ENCODE measurements at regions not wholly inside any gene's neighbourhood (a gene's known extent, or its start where the extent isn't known, plus 50 kb on each side); places are given as distances from the start of the nearest gene placed in this dataset.

DNA sequence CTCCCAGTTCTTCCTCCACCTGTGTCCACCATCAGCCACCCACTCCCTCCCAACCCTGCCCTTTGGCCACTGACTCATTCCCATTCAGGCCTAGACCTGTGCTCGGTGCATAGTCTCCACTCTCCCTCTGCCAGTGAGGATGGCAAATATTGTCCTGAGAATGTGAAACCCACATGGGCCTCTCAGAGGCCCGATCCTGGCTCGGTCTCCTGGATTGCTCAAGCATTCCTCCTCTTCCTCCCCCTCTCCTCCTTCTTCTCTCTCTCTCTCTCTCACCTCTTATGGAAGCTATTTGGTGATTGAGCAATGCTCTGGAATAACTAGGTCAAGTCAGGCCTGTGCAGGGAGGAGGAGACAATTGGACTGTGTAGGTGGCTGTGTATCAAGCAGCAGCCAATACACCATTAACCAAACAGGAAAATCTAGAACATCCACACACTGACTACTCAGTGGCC lies 99.9 kb downstream of the KLF4 start:
- Histone ChIP-seq H3K9ac (ENCODE audit: control insufficient read depth, insufficient read depth, low read length) (no peak overlapping the region), H3K36me3 (ENCODE audit: control insufficient read depth in 2 of 2, insufficient read depth in 2 of 2, low read length in 1 of 2) (no peaks in the 10 kb centered on the region), H3K4me2 (ENCODE audit: control insufficient read depth, insufficient read depth) (no peak overlapping the region), H2AFZ (ENCODE audit: control insufficient read depth, low read depth, low read length) (no peak overlapping the region), H3K27ac (ENCODE audit: control insufficient read depth, insufficient read depth) (no peak overlapping the region), H3K4me3 (no peak overlapping the region), H3K27me3 (replicated peaks in 1 of 2; ENCODE audit: control insufficient read depth in 2 of 2, insufficient read depth in 2 of 2, low read length in 1 of 2) (peaks cover 0 to 6% of the 10 kb centered on the region in 2 experiments; a peak in 2 of 4 replicates), H3K4me1 (ENCODE audit: control insufficient read depth, insufficient read depth, low read length) (no peaks in the 10 kb centered on the region), H3K9me3 (replicated peaks; ENCODE audit: control insufficient read depth, insufficient read depth, low read length) (no peaks in the 10 kb centered on the region), H3K79me2 (ENCODE audit: control insufficient read depth, insufficient read depth, low read length) (no peaks in the 10 kb centered on the region), H4K20me1 (ENCODE audit: control insufficient read depth, insufficient read depth) (no peaks in the 10 kb centered on the region)
- CTCF ChIA-PET = no interaction called here
- ATAC-seq (no peak), DNase-seq (ENCODE audit: low read depth, low spot score) (no peak), FAIRE-seq (no peak)
- in situ Hi-C loops (cut with MboI) (loop anchor here (10.0 kb wide), 1 partner anchor 75 kb away; no protein-coding TSS in a partner anchor), intact Hi-C loops (cut with micrococcal nuclease; ENCODE audit: unreplicated experiment) (no loop called here)
- 5% methylated on average over 3 of the region's 3 CpGs for WGBS (ENCODE audit: insufficient coverage, insufficient replicate concordance, low lambda C conversion rate, missing lambda C conversion rate)
- POLR2A ChIA-PET = no interaction called here
- SMC1A ChIA-PET (ENCODE audit: uncharacterized antibody, unreplicated experiment) = no interaction called here
- TF ChIP-seq, protein P1, sequence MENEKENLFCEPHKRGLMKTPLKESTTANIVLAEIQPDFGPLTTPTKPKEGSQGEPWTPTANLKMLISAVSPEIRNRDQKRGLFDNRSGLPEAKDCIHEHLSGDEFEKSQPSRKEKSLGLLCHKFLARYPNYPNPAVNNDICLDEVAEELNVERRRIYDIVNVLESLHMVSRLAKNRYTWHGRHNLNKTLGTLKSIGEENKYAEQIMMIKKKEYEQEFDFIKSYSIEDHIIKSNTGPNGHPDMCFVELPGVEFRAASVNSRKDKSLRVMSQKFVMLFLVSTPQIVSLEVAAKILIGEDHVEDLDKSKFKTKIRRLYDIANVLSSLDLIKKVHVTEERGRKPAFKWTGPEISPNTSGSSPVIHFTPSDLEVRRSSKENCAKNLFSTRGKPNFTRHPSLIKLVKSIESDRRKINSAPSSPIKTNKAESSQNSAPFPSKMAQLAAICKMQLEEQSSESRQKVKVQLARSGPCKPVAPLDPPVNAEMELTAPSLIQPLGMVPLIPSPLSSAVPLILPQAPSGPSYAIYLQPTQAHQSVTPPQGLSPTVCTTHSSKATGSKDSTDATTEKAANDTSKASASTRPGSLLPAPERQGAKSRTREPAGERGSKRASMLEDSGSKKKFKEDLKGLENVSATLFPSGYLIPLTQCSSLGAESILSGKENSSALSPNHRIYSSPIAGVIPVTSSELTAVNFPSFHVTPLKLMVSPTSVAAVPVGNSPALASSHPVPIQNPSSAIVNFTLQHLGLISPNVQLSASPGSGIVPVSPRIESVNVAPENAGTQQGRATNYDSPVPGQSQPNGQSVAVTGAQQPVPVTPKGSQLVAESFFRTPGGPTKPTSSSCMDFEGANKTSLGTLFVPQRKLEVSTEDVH (IDR thresholded peaks at IDR 0.05; ENCODE audit: low read depth, partially characterized antibody) = no peak
- TF ChIP-seq EP300 (IDR thresholded peaks at IDR 0.05; ENCODE audit: borderline replicate concordance in 1 of 2, control insufficient read depth in 1 of 2, low read depth in 2 of 2, low read length in 2 of 2) (no peak), NBN (IDR thresholded peaks at IDR 0.05) (no peak), LARP7 (IDR thresholded peaks at IDR 0.05) (no peak), NFIC (IDR thresholded peaks at IDR 0.05; ENCODE audit: low read depth, low read length) (no peak), ZNF207 (IDR thresholded peaks at IDR 0.05; ENCODE audit: borderline replicate concordance) (no peak)
- TF ChIP-seq, protein P2, sequence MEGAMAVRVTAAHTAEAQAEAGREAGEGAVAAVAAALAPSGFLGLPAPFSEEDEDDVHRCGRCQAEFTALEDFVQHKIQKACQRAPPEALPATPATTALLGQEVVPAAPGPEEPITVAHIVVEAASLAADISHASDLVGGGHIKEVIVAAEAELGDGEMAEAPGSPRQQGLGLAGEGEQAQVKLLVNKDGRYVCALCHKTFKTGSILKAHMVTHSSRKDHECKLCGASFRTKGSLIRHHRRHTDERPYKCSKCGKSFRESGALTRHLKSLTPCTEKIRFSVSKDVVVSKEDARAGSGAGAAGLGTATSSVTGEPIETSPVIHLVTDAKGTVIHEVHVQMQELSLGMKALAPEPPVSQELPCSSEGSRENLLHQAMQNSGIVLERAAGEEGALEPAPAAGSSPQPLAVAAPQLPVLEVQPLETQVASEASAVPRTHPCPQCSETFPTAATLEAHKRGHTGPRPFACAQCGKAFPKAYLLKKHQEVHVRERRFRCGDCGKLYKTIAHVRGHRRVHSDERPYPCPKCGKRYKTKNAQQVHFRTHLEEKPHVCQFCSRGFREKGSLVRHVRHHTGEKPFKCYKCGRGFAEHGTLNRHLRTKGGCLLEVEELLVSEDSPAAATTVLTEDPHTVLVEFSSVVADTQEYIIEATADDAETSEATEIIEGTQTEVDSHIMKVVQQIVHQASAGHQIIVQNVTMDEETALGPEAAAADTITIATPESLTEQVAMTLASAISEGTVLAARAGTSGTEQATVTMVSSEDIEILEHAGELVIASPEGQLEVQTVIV (IDR thresholded peaks at IDR 0.05; ENCODE audit: borderline replicate concordance, partially characterized antibody) = no peak
- TF ChIP-seq, protein P3, sequence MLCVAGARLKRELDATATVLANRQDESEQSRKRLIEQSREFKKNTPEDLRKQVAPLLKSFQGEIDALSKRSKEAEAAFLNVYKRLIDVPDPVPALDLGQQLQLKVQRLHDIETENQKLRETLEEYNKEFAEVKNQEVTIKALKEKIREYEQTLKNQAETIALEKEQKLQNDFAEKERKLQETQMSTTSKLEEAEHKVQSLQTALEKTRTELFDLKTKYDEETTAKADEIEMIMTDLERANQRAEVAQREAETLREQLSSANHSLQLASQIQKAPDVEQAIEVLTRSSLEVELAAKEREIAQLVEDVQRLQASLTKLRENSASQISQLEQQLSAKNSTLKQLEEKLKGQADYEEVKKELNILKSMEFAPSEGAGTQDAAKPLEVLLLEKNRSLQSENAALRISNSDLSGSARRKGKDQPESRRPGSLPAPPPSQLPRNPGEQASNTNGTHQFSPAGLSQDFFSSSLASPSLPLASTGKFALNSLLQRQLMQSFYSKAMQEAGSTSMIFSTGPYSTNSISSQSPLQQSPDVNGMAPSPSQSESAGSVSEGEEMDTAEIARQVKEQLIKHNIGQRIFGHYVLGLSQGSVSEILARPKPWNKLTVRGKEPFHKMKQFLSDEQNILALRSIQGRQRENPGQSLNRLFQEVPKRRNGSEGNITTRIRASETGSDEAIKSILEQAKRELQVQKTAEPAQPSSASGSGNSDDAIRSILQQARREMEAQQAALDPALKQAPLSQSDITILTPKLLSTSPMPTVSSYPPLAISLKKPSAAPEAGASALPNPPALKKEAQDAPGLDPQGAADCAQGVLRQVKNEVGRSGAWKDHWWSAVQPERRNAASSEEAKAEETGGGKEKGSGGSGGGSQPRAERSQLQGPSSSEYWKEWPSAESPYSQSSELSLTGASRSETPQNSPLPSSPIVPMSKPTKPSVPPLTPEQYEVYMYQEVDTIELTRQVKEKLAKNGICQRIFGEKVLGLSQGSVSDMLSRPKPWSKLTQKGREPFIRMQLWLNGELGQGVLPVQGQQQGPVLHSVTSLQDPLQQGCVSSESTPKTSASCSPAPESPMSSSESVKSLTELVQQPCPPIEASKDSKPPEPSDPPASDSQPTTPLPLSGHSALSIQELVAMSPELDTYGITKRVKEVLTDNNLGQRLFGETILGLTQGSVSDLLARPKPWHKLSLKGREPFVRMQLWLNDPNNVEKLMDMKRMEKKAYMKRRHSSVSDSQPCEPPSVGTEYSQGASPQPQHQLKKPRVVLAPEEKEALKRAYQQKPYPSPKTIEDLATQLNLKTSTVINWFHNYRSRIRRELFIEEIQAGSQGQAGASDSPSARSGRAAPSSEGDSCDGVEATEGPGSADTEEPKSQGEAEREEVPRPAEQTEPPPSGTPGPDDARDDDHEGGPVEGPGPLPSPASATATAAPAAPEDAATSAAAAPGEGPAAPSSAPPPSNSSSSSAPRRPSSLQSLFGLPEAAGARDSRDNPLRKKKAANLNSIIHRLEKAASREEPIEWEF (IDR thresholded peaks at IDR 0.05; ENCODE audit: insufficient replicate concordance, low read depth, low read length) = no peak
- TF ChIP-seq, protein P4, sequence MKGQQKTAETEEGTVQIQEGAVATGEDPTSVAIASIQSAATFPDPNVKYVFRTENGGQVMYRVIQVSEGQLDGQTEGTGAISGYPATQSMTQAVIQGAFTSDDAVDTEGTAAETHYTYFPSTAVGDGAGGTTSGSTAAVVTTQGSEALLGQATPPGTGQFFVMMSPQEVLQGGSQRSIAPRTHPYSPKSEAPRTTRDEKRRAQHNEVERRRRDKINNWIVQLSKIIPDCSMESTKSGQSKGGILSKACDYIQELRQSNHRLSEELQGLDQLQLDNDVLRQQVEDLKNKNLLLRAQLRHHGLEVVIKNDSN (IDR thresholded peaks at IDR 0.05; ENCODE audit: borderline replicate concordance, extremely low read length, insufficient read depth, low read depth, low read length) = no peak
- BruUV-seq (replicated peaks) = no TSS peak
- RAD21 ChIA-PET (ENCODE audit: unreplicated experiment) = no interaction called here
